GM18858 (cell line): ENCODE measurements at regions not wholly inside any gene's neighbourhood (a gene's known extent, or its start where the extent isn't known, plus 50 kb on each side); places are given as distances from the start of the nearest gene placed in this dataset.

Source experiments
- ATAC-seq: cut with Tn5 transposase; IDR thresholded peaks from one replicate; pipeline ENCODE4 v1.9.1; 2021; ENCODE audit not compliant: unreplicated experiment

DNA sequence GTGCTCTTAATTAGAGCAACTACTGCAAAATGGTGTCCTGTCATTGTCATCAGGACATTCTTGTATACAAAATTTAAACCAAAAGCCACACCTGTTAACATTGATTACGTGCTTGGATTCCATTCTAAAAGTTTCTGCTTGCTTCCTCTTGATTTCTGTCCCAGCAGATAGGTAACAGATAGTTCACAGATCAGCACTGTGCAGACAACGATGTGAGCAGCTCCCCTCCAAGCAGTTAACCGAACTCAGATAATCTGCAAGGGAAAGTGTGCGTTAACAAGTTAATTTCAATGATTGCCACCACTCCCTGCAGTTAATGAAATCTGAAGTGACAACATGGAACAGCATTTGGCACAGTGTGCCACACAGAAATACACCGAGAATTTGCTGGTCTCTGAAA is 54.4 kb upstream of the RELL1 start:
- no peak for ATAC-seq

DNA sequence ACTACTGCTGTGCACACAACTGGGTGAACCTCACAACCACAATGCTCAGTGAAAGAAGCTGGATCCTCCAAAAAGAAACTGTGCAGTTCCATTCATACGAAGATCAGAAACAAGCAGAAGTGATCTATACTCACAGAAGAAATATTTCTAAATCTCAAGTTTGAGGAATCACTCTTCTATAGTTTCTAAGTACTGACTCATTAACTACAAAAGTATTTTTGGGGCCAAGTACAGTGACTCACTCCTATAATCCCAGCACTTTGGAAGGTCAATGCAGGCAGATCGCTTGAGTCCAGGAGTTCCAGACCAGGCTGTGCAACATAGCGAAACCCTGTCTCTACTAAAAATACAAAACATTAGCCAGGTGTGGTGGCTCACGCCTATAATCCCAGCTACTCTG is 51.3 kb upstream of the RELL1 start:
- ATAC-seq = no peak
